Ovary (tissue), 3 donors: ENCODE measurements at regions not wholly inside any gene's neighbourhood (a gene's known extent, or its start where the extent isn't known, plus 50 kb on each side); places are given as distances from the start of the nearest gene placed in this dataset.

Experiments
- CTCF ChIP-seq, 3 donors: fragments of 450-650 bp in 2 of 3; fragments of 200-600 bp in 1 of 3; IDR thresholded peaks; one replicate each; pipeline versions ENCODE4 v1.5.1 to v1.8.0; 2016 to 2022; ENCODE audit warnings: antibody characterized with exemption in 3 of 3, mild to moderate bottlenecking in 1 of 3
- EP300 ChIP-seq: sonication (generic); formaldehyde crosslinking; IDR thresholded peaks from one replicate; pipeline ENCODE4 v1.6.1; 2017; ENCODE audit warnings: antibody characterized with exemption
- POLR2A ChIP-seq: fragments of 450-650 bp; IDR thresholded peaks from one replicate; pipeline ENCODE4 v1.6.1; 2017; ENCODE audit warnings: antibody characterized with exemption, mild to moderate bottlenecking, moderate library complexity
- donor health status: DM: no; HTN: no; CAD: no.

GRCh38 chr3:34687671-34688070 lies 889.2 kb downstream of the PDCD6IP start:
- TF ChIP-seq CTCF (IDR thresholded peaks at IDR 0.05): no peak
- no peak for TF ChIP-seq EP300
- no peak for TF ChIP-seq POLR2A
